ENCODE measurements at regions not wholly inside any gene's neighbourhood (a gene's known extent, or its start where the extent isn't known, plus 50 kb on each side); places are given as distances from the start of the nearest gene placed in this dataset.
"Not testable (repeated sequence)": the region's sequence is repeated elsewhere in the genome, so short reads cannot be mapped to it uniquely, and the experiment has no call there.

GRCh38 chr6:19892260-19892659, 55.1 kb downstream of the ID4 start:
- no peak for DNase-seq

GRCh38 chr6:19895866-19896692, 58.9 kb downstream of the ID4 start:
- no peak for DNase-seq

- DNase-seq, result no peak
Observed at GRCh38 chr6:19896693-19897010, 59.5 kb downstream of the ID4 start.

- DNase-seq, result no peak
Observed at GRCh38 chr6:19898141-19898740, 61.1 kb downstream of the ID4 start.

GRCh38 chr6:19902201-19902600, 65.0 kb downstream of the ID4 start:
- DNase-seq, result no peak

- DNase-seq, result not testable (repeated sequence)
Observed at GRCh38 chr6:19904408-19904807, 67.2 kb downstream of the ID4 start.

GRCh38 chr6:19905584-19905983, 68.4 kb downstream of the ID4 start:
- no peak for DNase-seq

GRCh38 chr6:19906171-19906570, 69.0 kb downstream of the ID4 start:
- DNase-seq, result no peak

GRCh38 chr6:19911223-19911622, 74.1 kb downstream of the ID4 start:
- no peak for DNase-seq

GRCh38 chr6:19918436-19918835, 81.3 kb downstream of the ID4 start:
- no peak for DNase-seq

GRCh38 chr6:19921786-19922185, 84.6 kb downstream of the ID4 start:
- no peak for DNase-seq

GRCh38 chr6:19925533-19925932, 88.4 kb downstream of the ID4 start:
- DNase-seq, result no peak

- DNase-seq, result no peak
Observed at GRCh38 chr6:19928461-19928860, 91.3 kb downstream of the ID4 start.

- DNase-seq, result no peak
Observed at GRCh38 chr6:19929312-19929711, 92.1 kb downstream of the ID4 start.

GRCh38 chr6:19934996-19935591, 97.9 kb downstream of the ID4 start:
- no peak for DNase-seq

- not testable (repeated sequence) for DNase-seq
Observed at GRCh38 chr6:19939321-19939720, 102.2 kb downstream of the ID4 start.

GRCh38 chr6:19939926-19940325, 102.8 kb downstream of the ID4 start:
- DNase-seq, result not testable (repeated sequence)

GRCh38 chr6:19943042-19943441, 105.9 kb downstream of the ID4 start:
- DNase-seq, result no peak

- no peak for DNase-seq
Observed at GRCh38 chr6:19945843-19946358, 108.7 kb downstream of the ID4 start.

- no peak for DNase-seq
Observed at GRCh38 chr6:19949155-19949554, 112.0 kb downstream of the ID4 start.

GRCh38 chr6:19964115-19964514, 126.9 kb downstream of the ID4 start:
- DNase-seq, result no peak

GRCh38 chr6:19968201-19968600, 131.0 kb downstream of the ID4 start:
- DNase-seq, result no peak

- no peak for DNase-seq
Observed at GRCh38 chr6:19972221-19972620, 135.1 kb downstream of the ID4 start.
